ENCODE measurements at regions not wholly inside any gene's neighbourhood (a gene's known extent, or its start where the extent isn't known, plus 50 kb on each side); places are given as distances from the start of the nearest gene placed in this dataset.

- no peak for TF ChIP-seq CTCF (IDR thresholded peaks at IDR 0.05)
Measured at GRCh38 chr2:139867601-139868226, 1087.5 kb upstream of the NXPH2 start.

- no peak for TF ChIP-seq CTCF (IDR thresholded peaks at IDR 0.05)
Measured at GRCh38 chr2:139864821-139865302, 1084.7 kb upstream of the NXPH2 start.

- no peak for TF ChIP-seq CTCF (IDR thresholded peaks at IDR 0.05)
Measured at GRCh38 chr2:139854769-139855483, 1074.7 kb upstream of the NXPH2 start.

- TF ChIP-seq CTCF (IDR thresholded peaks at IDR 0.05): no peak
Measured at GRCh38 chr2:139850254-139850890, 1070.2 kb upstream of the NXPH2 start.

- TF ChIP-seq CTCF (IDR thresholded peaks at IDR 0.05): no peak
Measured at GRCh38 chr2:139836769-139837168, 1056.6 kb upstream of the NXPH2 start.

- no peak for TF ChIP-seq CTCF (IDR thresholded peaks at IDR 0.05)
Measured at GRCh38 chr2:139835101-139835500, 1054.9 kb upstream of the NXPH2 start.

- no peak for TF ChIP-seq CTCF (IDR thresholded peaks at IDR 0.05)
Measured at GRCh38 chr2:139828011-139828410, 1047.8 kb upstream of the NXPH2 start.
